ENCODE measurements at regions not wholly inside any gene's neighbourhood (a gene's known extent, or its start where the extent isn't known, plus 50 kb on each side); places are given as distances from the start of the nearest gene placed in this dataset.

DNA sequence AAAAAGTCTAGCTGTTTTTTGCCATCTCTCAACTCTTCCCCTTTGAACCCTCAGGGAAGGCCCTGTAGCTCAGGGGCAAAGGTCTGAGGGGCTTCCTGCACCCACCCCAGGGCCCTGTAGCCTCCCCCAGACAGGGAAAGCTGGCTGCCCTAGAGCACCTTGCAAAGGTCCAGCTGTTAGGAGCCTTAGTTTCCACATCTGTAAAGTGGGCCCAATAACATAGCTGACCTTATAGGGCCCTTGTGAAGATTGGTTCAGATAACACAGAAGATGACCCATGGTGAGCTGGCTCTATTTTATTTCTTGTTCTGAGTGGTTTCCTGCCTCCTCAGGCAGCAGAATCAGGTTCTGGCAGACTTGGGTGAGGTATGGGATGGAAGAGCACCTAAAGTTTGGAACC is 55.2 kb upstream of the SMAD6 start:
- TF ChIP-seq, protein P1, sequence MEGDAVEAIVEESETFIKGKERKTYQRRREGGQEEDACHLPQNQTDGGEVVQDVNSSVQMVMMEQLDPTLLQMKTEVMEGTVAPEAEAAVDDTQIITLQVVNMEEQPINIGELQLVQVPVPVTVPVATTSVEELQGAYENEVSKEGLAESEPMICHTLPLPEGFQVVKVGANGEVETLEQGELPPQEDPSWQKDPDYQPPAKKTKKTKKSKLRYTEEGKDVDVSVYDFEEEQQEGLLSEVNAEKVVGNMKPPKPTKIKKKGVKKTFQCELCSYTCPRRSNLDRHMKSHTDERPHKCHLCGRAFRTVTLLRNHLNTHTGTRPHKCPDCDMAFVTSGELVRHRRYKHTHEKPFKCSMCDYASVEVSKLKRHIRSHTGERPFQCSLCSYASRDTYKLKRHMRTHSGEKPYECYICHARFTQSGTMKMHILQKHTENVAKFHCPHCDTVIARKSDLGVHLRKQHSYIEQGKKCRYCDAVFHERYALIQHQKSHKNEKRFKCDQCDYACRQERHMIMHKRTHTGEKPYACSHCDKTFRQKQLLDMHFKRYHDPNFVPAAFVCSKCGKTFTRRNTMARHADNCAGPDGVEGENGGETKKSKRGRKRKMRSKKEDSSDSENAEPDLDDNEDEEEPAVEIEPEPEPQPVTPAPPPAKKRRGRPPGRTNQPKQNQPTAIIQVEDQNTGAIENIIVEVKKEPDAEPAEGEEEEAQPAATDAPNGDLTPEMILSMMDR (IDR thresholded peaks at IDR 0.05; ENCODE audit: borderline replicate concordance, extremely low read depth, low read length, poor library complexity, severe bottlenecking), result no peak
- no peak for TF ChIP-seq EZH2 (IDR thresholded peaks at IDR 0.05; ENCODE audit: borderline replicate concordance, low read depth, low read length, severe bottlenecking)

All from DND-41 (cell line).